ENCODE measurements at regions not wholly inside any gene's neighbourhood (a gene's known extent, or its start where the extent isn't known, plus 50 kb on each side); places are given as distances from the start of the nearest gene placed in this dataset.

DNA sequence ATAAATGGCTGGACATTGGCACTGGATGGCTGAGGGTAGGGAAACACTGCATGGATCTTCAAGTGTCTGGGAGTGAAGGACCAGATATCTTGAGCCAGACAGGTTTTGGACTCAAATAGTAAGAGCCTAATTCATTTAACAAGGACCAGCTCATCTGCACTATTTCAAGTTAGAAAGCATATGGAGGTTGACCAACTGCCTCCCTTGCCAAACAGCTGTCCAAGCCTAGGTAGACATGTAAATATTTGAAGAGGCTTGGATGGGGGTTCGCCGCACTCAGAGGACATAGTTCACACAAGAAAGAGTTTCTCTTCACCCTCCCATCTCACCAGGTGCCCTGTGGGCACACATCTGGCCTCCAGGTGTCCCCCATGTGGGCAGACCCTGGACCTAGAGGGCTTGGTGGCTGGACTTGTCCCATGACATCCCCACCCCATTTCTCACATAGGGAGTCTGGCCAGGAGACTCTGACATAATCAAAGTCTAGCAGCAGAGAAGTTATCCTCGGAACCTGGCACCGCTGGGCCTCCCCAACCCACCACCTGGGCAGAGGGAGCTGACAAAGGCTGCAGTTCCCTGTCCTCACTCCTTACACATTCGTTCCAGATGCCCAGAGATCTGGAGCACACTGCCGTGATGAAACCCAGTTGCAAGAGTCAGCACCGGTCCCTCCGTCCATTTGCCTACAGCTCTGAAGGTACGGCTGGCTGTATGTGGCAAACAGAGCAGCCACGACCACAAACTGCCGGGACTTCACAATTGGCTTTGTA is 116.9 kb upstream of the GDF10 start:
- H3K27ac Mint-ChIP-seq: no peak overlapping the region
- DNase-seq: no peak
- no peaks in the 10 kb centered on the region for H3K36me3 Mint-ChIP-seq
- H3K27me3 Mint-ChIP-seq: no peaks in the 10 kb centered on the region
- H3K9me3 Mint-ChIP-seq: no peaks in the 10 kb centered on the region
- intact Hi-C loops (cut with micrococcal nuclease): no loop called here
- H3K4me3 Mint-ChIP-seq: no peak overlapping the region
- H3K4me1 Mint-ChIP-seq (ENCODE audit: low read depth): no peaks in the 10 kb centered on the region
- POLR2A ChIA-PET: no interaction called here
- CTCF ChIA-PET: interaction anchor here (1.2 kb wide), 1 partner anchor 30 kb away, joined by 4 read pairs; no protein-coding TSS in a partner anchor

DNA sequence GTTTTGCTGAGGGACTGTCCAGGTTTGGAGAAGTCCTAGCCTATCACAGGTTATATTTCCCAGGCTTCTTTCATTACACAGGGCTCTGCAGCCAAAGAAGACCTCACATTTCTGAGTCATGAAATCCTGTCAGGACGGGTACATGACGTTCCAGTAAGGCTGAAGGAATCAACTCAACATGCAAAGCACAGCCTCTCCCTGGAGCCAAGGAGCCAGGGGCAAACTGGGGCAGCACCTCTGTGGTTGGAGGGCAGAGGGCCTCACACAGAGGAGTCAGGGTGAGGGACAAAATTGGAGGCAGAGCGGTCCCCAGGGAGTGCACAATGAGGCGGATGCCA is 116.3 kb upstream of the GDF10 start:
- intact Hi-C loops (cut with micrococcal nuclease): no loop called here
- no peaks in the 10 kb centered on the region for H3K4me1 Mint-ChIP-seq (ENCODE audit: low read depth)
- no peaks in the 10 kb centered on the region for H3K9me3 Mint-ChIP-seq
- H3K27ac Mint-ChIP-seq: no peak overlapping the region
- no peaks in the 10 kb centered on the region for H3K27me3 Mint-ChIP-seq
- ChIA-PET CTCF (interaction anchor here (1.0 kb wide), 1 partner anchor 128 kb away, joined by 3 read pairs; no protein-coding TSS in a partner anchor), POLR2A (no interaction called here)
- H3K36me3 Mint-ChIP-seq: no peaks in the 10 kb centered on the region
- DNase-seq: no peak
- no peak overlapping the region for H3K4me3 Mint-ChIP-seq

DNA sequence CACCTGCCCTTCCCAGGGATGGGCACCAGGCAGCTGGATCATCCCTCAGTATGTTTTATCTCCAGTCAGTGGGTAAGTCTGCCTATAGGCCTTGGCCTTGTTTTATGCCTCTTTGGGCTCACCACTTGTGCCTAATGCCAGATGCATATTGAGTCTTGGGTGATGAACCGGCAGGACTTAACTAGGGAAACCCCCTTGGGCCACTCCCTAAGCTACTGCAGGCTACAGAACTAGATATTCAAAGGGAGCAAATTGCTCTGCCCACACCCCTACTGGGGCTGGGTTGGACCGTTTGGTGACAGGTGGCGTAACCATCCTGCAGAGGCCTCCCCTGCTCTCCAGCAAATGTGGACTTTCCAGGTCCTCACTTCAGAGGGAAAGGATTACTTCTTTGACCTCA is 115.7 kb upstream of the GDF10 start:
- H3K9me3 Mint-ChIP-seq: no peaks in the 10 kb centered on the region
- POLR2A ChIA-PET: no interaction called here

DNA sequence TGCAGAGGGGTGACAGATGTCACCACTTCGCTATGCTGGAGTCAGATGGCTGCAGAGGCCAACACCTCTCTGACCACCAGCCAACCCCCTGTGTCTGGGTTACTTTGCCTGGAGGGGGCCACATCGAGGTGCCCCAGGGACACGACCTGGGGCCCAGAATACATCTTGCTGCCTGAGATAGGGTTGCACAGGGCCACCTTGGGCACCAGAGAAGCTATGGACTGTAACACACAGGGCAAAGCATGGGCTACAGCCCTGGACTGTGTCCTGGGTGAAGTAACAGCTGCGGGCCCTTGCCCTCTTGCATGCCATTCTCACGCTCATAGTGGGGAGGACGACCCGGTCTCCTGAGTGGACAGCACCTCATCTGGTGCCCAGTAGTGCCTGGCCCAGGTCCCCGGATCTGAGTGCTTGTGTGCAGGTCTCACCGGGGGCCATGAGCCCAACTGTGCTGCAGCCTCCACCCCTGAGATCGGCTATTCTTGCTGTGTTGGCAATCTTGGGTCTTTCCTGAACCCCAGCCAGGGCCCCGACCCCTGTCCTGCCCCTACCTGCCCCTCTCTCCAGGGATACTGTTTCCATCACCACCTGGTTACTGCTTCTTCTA is 115.2 kb upstream of the GDF10 start:
- ChIA-PET POLR2A (no interaction called here), CTCF (interaction anchor here (1.0 kb wide), 1 partner anchor 127 kb away, joined by 3 read pairs; no protein-coding TSS in a partner anchor)
- DNase-seq: no peak
- Mint-ChIP-seq H3K27me3 (no peaks in the 10 kb centered on the region), H3K36me3 (no peaks in the 10 kb centered on the region), H3K4me3 (no peak overlapping the region), H3K4me1 (ENCODE audit: low read depth) (no peaks in the 10 kb centered on the region), H3K27ac (no peak overlapping the region), H3K9me3 (no peaks in the 10 kb centered on the region)
- intact Hi-C loops (cut with micrococcal nuclease): no loop called here

More for the DNA sequence above, 115.7 kb upstream of the GDF10 start:
- CTCF ChIA-PET: interaction anchor here (1.0 kb wide), 1 partner anchor 128 kb away, joined by 3 read pairs; no protein-coding TSS in a partner anchor
- Mint-ChIP-seq H3K27ac (no peak overlapping the region), H3K36me3 (no peaks in the 10 kb centered on the region), H3K4me1 (ENCODE audit: low read depth) (no peaks in the 10 kb centered on the region), H3K27me3 (no peaks in the 10 kb centered on the region), H3K4me3 (no peak overlapping the region)
- no peak for DNase-seq
- intact Hi-C loops (cut with micrococcal nuclease): no loop called here

DNA sequence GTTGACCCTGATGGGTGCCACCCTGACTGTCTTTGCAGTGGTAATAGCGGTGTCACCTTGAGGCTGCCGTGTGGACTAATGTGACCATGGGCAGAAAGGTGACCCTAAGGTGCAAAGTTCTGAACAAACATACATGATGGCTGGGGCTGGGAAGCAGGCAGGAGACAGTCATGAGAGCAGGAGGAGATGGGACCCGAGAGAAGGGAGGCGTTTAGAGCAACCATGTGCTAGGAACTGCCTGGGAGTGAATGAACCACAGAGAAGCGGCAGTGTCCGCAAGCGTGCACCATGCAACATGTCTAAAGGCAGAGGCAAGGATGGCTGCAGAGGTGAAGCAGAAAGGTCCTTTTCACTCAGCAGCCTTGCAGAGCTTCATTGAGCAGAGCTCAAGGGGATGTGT is 113.1 kb upstream of the GDF10 start:
- H3K9me3 Mint-ChIP-seq: no peaks in the 10 kb centered on the region
- POLR2A ChIA-PET: no interaction called here
- H3K36me3 Mint-ChIP-seq: no peaks in the 10 kb centered on the region
- H3K27ac Mint-ChIP-seq: no peak overlapping the region
- DNase-seq: no peak
- H3K27me3 Mint-ChIP-seq: no peaks in the 10 kb centered on the region
- H3K4me1 Mint-ChIP-seq (ENCODE audit: low read depth): no peaks in the 10 kb centered on the region
- intact Hi-C loops (cut with micrococcal nuclease): no loop called here
- CTCF ChIA-PET: no interaction called here
- no peak overlapping the region for H3K4me3 Mint-ChIP-seq

DNA sequence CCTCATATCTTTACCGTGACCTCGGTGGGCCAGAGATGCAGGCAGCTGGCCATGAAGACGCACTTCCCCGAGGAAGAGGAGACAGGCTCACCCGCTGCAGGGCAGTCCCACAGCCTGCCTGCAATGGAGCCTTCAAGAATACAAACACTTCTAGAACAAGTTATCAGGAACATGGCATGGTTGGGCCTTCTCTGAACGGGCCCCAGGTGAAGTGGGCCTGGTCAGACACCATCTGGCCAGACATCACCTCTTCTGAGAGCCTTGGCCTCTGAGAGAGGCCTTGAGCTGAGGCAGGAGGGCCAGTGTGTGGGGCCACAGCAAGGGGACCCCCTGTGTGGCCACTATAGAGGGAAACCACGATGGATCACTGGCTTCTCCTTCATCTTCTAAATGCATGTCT is 112.4 kb upstream of the GDF10 start:
- Mint-ChIP-seq H3K4me1 (ENCODE audit: low read depth) (no peaks in the 10 kb centered on the region), H3K36me3 (no peaks in the 10 kb centered on the region), H3K27ac (no peak overlapping the region), H3K4me3 (no peak overlapping the region), H3K9me3 (no peaks in the 10 kb centered on the region), H3K27me3 (no peaks in the 10 kb centered on the region)
- ChIA-PET POLR2A (no interaction called here), CTCF (no interaction called here)
- DNase-seq: no peak
- intact Hi-C loops (cut with micrococcal nuclease): no loop called here

DNA sequence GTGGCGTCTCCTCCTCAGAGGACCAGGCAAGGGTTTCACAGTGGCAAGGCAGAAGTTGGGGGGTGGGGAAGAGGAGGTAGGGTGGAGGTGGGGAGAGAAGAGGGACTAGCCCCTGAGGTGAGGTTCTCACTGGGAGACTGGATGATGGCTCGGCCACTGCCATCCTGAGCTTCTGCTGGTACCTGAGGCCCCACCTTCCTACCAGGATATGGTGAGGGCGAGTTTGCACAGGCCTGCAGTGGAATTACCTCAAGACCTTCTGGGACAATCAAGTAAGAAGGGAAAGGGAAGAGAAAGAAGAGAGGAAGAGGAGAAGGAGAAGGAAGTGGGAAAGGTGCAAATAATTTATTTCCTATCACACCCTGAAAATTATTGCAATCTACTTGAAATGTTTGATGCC is 111.8 kb upstream of the GDF10 start:
- no peak overlapping the region for H3K4me3 Mint-ChIP-seq
- H3K9me3 Mint-ChIP-seq: no peaks in the 10 kb centered on the region
- no peaks in the 10 kb centered on the region for H3K4me1 Mint-ChIP-seq (ENCODE audit: low read depth)
- ChIA-PET CTCF (no interaction called here), POLR2A (no interaction called here)
- no peaks in the 10 kb centered on the region for H3K36me3 Mint-ChIP-seq
- intact Hi-C loops (cut with micrococcal nuclease): no loop called here
- no peaks in the 10 kb centered on the region for H3K27me3 Mint-ChIP-seq
- no peak for DNase-seq
- H3K27ac Mint-ChIP-seq: no peak overlapping the region

DNA sequence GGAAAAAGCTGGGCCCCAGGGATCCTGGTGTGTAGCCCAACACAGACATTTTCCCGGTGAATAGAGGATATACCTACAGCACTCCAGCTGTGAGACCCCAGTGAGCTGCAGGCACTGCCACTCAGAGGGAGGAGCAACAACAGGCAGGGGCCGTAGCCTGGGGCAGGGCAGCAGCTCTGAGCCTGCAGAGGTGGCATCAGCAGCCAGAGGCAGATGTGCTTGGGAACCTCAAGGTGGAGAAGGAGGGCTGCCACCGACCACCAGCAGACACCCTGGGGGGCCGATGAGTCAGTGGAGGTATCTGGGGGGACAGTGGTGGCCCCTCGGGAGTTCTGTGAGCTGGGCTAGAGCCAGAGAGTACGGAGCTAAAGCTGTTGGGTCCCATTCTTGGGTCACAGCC is 110.2 kb upstream of the GDF10 start:
- ChIA-PET CTCF (interaction anchor here (0.8 kb wide), 1 partner anchor 16 kb away, joined by 4 read pairs; no protein-coding TSS in a partner anchor), POLR2A (no interaction called here)
- Mint-ChIP-seq H3K9me3 (no peaks in the 10 kb centered on the region), H3K27me3 (no peaks in the 10 kb centered on the region), H3K27ac (no peak overlapping the region), H3K36me3 (no peaks in the 10 kb centered on the region), H3K4me1 (ENCODE audit: low read depth) (peaks cover under 1% of the 10 kb centered on the region), H3K4me3 (no peak overlapping the region)
- DNase-seq: no peak
- intact Hi-C loops (cut with micrococcal nuclease): no loop called here

DNA sequence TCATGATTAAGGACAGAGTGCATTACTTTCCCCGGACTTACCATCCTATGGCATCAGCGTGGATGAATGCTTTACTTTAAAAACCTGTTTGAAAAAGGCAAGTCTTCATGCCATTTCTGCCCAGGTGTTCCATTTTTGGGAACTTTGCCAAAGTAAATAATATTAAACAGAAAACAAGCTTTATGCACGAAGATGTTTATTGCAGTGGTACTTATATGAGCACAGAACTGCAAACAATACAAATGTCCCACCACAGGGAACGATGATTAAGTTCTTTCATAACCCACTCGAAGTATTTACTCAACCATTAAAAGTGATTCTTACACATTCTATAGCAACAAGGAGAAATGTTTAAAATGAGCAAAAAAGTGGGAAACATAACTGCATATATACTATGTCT is 109.7 kb upstream of the GDF10 start:
- POLR2A ChIA-PET: no interaction called here
- intact Hi-C loops (cut with micrococcal nuclease): no loop called here
- no peaks in the 10 kb centered on the region for H3K9me3 Mint-ChIP-seq
- DNase-seq: no peak
- CTCF ChIA-PET: interaction anchor here (0.8 kb wide), 1 partner anchor 17 kb away, joined by 4 read pairs; no protein-coding TSS in a partner anchor
- no peak overlapping the region for H3K4me3 Mint-ChIP-seq
- no peaks in the 10 kb centered on the region for H3K36me3 Mint-ChIP-seq
- no peak overlapping the region for H3K27ac Mint-ChIP-seq
- H3K27me3 Mint-ChIP-seq: no peaks in the 10 kb centered on the region
- peaks cover 6% of the 10 kb centered on the region for H3K4me1 Mint-ChIP-seq (ENCODE audit: low read depth)

DNA sequence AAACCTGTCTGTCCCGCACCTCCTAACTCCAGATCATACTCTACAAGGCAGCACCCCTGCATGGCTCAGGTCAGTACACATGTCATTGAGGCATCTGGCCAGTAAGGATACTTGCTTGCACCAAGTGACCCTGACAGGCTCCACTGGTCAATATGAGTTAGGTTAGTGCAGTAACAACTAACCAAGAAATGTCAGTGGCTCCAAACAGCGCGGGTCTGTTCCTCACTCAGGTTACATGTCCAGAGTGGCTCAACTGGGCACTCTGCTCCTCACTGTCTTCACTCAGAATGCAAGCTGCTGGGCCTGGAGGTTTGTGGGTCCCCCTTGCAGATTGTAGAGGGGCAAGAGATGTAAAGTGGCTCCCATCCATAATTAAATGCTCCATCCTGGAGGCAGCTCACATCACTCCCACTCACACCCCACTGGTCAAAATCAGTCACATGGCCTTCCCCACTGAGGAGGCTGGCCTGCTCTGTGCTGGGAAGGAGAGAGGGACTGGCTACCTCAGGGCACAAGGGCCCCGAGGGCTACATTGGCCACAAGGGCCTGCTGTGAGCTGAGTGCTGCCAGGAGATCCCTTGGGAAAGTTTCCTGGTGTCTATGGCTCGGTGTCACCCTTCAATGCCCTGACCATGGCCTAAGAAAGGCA is 109.1 kb upstream of the GDF10 start:
- Mint-ChIP-seq H3K36me3 (no peaks in the 10 kb centered on the region), H3K27ac (no peak overlapping the region)

DNA sequence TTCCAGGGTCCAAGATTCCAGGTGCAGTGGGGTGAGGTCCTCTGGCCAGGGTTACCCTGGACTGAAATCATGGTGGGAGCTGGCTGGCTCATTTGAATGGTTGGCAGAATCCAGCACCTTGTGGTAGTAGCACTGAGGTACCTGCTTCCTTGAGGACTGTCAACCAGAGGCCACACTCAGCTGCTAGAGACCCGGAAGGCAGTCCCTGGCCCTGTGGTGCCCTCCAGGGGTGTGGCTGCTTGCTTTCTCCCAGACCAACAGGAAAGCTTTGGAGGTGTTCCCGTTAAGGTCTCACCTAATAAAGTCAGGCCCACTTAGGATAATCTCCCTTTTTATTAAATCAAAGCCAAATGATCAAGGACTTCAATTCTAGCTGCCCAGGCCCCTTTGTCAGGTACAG is 107.7 kb upstream of the GDF10 start:
- ChIA-PET CTCF (no interaction called here), POLR2A (no interaction called here)
- intact Hi-C loops (cut with micrococcal nuclease): no loop called here
- no peak for DNase-seq
- Mint-ChIP-seq H3K4me3 (no peak overlapping the region), H3K4me1 (ENCODE audit: low read depth) (peaks cover 14% of the 10 kb centered on the region), H3K27ac (no peak overlapping the region), H3K27me3 (no peaks in the 10 kb centered on the region), H3K9me3 (no peaks in the 10 kb centered on the region), H3K36me3 (no peaks in the 10 kb centered on the region)

More for the DNA sequence above, 109.1 kb upstream of the GDF10 start:
- Mint-ChIP-seq H3K4me3 (no peak overlapping the region), H3K27me3 (no peaks in the 10 kb centered on the region), H3K4me1 (ENCODE audit: low read depth) (peaks cover 12% of the 10 kb centered on the region), H3K9me3 (no peaks in the 10 kb centered on the region)
- no peak for DNase-seq
- intact Hi-C loops (cut with micrococcal nuclease): no loop called here
- ChIA-PET CTCF (interaction anchor here (1.1 kb wide), 1 partner anchor 121 kb away, joined by 3 read pairs; no protein-coding TSS in a partner anchor), POLR2A (no interaction called here)

DNA sequence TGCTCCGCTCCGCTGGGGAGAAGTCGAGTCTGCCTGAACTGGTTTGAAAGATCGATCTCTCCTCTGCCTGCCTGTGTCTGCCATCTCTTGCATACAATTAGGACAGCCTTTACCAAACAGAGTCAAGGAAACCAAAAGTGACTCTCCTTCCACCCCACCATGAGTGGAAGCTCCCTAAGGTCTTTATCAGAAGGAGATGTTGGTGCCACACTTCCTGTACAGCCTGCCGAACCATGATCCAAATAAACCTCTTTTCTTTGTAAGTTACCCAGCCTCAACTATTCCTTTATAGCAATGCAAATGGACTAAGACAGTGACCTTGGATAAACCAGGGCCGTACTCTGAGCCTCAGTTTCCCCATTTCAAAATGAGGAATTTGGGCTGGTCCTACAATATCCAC is 106.3 kb upstream of the GDF10 start:
- Mint-ChIP-seq H3K36me3 (no peaks in the 10 kb centered on the region), H3K4me3 (no peak overlapping the region), H3K4me1 (ENCODE audit: low read depth) (peaks cover 14% of the 10 kb centered on the region), H3K9me3 (no peaks in the 10 kb centered on the region), H3K27me3 (no peaks in the 10 kb centered on the region), H3K27ac (no peak overlapping the region)
- ChIA-PET CTCF (no interaction called here), POLR2A (no interaction called here)
- DNase-seq: no peak
- intact Hi-C loops (cut with micrococcal nuclease): no loop called here

Measured in activated CD4-positive, alpha-beta memory T cell treated with anti-CD3 and anti-CD28 coated beads for 36 hours (primary cell).